Panc1 (cell line): ENCODE measurements at regions not wholly inside any gene's neighbourhood (a gene's known extent, or its start where the extent isn't known, plus 50 kb on each side); places are given as distances from the start of the nearest gene placed in this dataset.

Source experiments
- ATAC-seq: fragments of 200-7000 bp; cut with Tn5 transposase; 2 replicates; pipeline ENCODE4 v1.9.1; 2020; ENCODE audit warnings: mild to moderate bottlenecking, moderate library complexity
- BruUV-seq: library from RNA; stranded (reverse); fragments of 400-500 nt; replicated peaks from 2 replicates; lab custom pipeline; 2021; lab: Mats Ljungman, UMichigan
- CTCF ChIA-PET: fragments of 300-600 bp; sonication (Branson Sonifier 250); formaldehyde crosslinking; loops from one replicate; lab custom pipeline; 2022; ENCODE audit warnings: antibody characterized with exemption; lab: Charles Lee
- POLR2A ChIA-PET: fragments of 300-600 bp; sonication (Branson Sonifier 250); formaldehyde crosslinking; loops from one replicate; lab custom pipeline; 2022; ENCODE audit warnings: antibody characterized with exemption; lab: Charles Lee
- DNase-seq: peaks from one replicate; pipeline ENCODE4 v3.0.0-alpha.2; 2010; ENCODE audit warnings: low read depth, low spot score
- H3K27ac ChIP-seq: 2 replicates; pipeline ENCODE4 v1.5.1; 2011; ENCODE audit warnings: mild to moderate bottlenecking, low read length, inconsistent platforms
- H3K27me3 ChIP-seq: fragments of 200-500 bp; sonication (Bioruptor generic); 2 replicates; pipeline ENCODE4 v1.6.0; 2014; ENCODE audit warnings: low read length, inconsistent platforms; ENCODE audit not compliant: control insufficient read depth, insufficient read depth
- H3K36me3 ChIP-seq: fragments of 200-500 bp; sonication (Bioruptor generic); 2 replicates; pipeline ENCODE4 v1.5.1; 2014; ENCODE audit warnings: inconsistent platforms, mild to moderate bottlenecking, low read length, moderate library complexity; ENCODE audit not compliant: control insufficient read depth, insufficient read depth
- H3K4me1 ChIP-seq: 2 replicates; pipeline ENCODE4 v1.5.1; 2011; ENCODE audit warnings: inconsistent platforms, mild to moderate bottlenecking, low read length, moderate library complexity; ENCODE audit not compliant: control insufficient read depth, insufficient read depth
- H3K4me3 ChIP-seq, 2 experiments: 2 replicates each; pipeline ENCODE4 v1.5.1; 2011 to 2012; ENCODE audit warnings: low read depth in 2 of 2, low read length in 2 of 2, mild to moderate bottlenecking in 2 of 2, inconsistent platforms in 1 of 2, moderate library complexity in 1 of 2
- H3K9me3 ChIP-seq: fragments of 200-500 bp; sonication (Bioruptor generic); 2 replicates; pipeline ENCODE4 v1.5.1; 2014; ENCODE audit warnings: low read depth, mild to moderate bottlenecking, inconsistent platforms, low read length, moderate library complexity; ENCODE audit not compliant: control insufficient read depth, insufficient read depth
- CTCF ChIP-seq: fragments of 450-650 bp; IDR thresholded peaks from 2 replicates; pipeline ENCODE4 v1.5.1; 2017; ENCODE audit warnings: mild to moderate bottlenecking
- POLR2AphosphoS5 ChIP-seq: IDR thresholded peaks from 2 replicates; pipeline ENCODE4 v1.6.1; 2012; ENCODE audit warnings: mild to moderate bottlenecking, low read depth, low read length, moderate library complexity
- REST ChIP-seq, 2 experiments: IDR thresholded peaks; 2 replicates each; pipeline ENCODE4 v1.6.1; 2011 to 2012; ENCODE audit warnings: low read depth in 2 of 2, control low read depth in 1 of 2, low read length in 1 of 2, mild to moderate bottlenecking in 1 of 2, moderate library complexity in 1 of 2; ENCODE audit not compliant: insufficient read depth in 1 of 2
- SIN3A ChIP-seq: IDR thresholded peaks from 2 replicates; pipeline ENCODE4 v1.6.1; 2012; ENCODE audit warnings: low read depth, mild to moderate bottlenecking, low read length, moderate library complexity, borderline replicate concordance; ENCODE audit not compliant: insufficient read depth
- TCF7L2 ChIP-seq: IDR thresholded peaks from 2 replicates; pipeline ENCODE4 v1.6.1; 2011; ENCODE audit warnings: mild to moderate bottlenecking, low read depth, low read length, inconsistent platforms
- in situ Hi-C: cut with HindIII; loops from 2 replicates; pipeline ENCODE4 v1.10.0; 2016; ENCODE audit warnings: low sequenced_read_pairs, low pct_unique_long_range_greater_than_20kb
- intact Hi-C: fragments of 100-400 bp; cut with micrococcal nuclease; formaldehyde crosslinking; loops from one replicate; pipeline ENCODE4 v1.10.0; 2022; ENCODE audit not compliant: unreplicated experiment

- CTCF ChIA-PET: no interaction called here
- Histone ChIP-seq H3K4me3 (no peak overlapping the region), H3K27ac (no peak overlapping the region), H3K9me3 (peaks cover 8% of the 10 kb centered on the region; the same call in 1 of the 2 replicates), H3K36me3 (no peaks in the 10 kb centered on the region), H3K27me3 (no peaks in the 10 kb centered on the region), H3K4me1 (no peaks in the 10 kb centered on the region)
- in situ Hi-C loops (no loop called here), intact Hi-C loops (no loop called here)
- TF ChIP-seq REST (IDR thresholded peaks at IDR 0.05; ENCODE audit: insufficient read depth in 1 of 2, low read depth in 2 of 2, low read length in 1 of 2): no peak
- no peak for TF ChIP-seq TCF7L2
- TF ChIP-seq POLR2AphosphoS5: no peak
- no peak for TF ChIP-seq CTCF
- TF ChIP-seq SIN3A: no peak
- ATAC-seq (no peak), DNase-seq (no peak)
- BruUV-seq: no TSS peak
- POLR2A ChIA-PET: no interaction called here
Measured at GRCh38 chr2:102939207-102939606, 177.4 kb downstream of the TMEM182 start.

GRCh38 chr2:102940684-102941083, 178.9 kb downstream of the TMEM182 start:
- CTCF ChIA-PET: no interaction called here
- intact Hi-C loops: no loop called here
- no TSS peak for BruUV-seq

More at GRCh38 chr2:102940684-102941083, 178.9 kb downstream of the TMEM182 start:
- Histone ChIP-seq H3K27ac (no peak overlapping the region), H3K27me3 (no peaks in the 10 kb centered on the region), H3K36me3 (no peaks in the 10 kb centered on the region), H3K4me3 (no peak overlapping the region), H3K4me1 (no peaks in the 10 kb centered on the region), H3K9me3 (peaks cover 8% of the 10 kb centered on the region; the same call in 1 of the 2 replicates)
- ATAC-seq (no peak), DNase-seq (no peak)
- no peak for TF ChIP-seq CTCF
- no peak for TF ChIP-seq TCF7L2
- no peak for TF ChIP-seq SIN3A
- TF ChIP-seq REST (IDR thresholded peaks at IDR 0.05; ENCODE audit: insufficient read depth in 1 of 2, low read depth in 2 of 2, low read length in 1 of 2): no peak
- no peak for TF ChIP-seq POLR2AphosphoS5
- in situ Hi-C loops: no loop called here
- POLR2A ChIA-PET: no interaction called here
